ENCODE measurements at regions not wholly inside any gene's neighbourhood (a gene's known extent, or its start where the extent isn't known, plus 50 kb on each side); places are given as distances from the start of the nearest gene placed in this dataset.

GRCh38 chr16:60491273-60491672, 1545.0 kb downstream of the CDH8 start:
- H3K4me3 ChIP-seq (ENCODE audit: low read depth, low read length): no peak overlapping the region
- CTCF ChIA-PET: no interaction called here
- POLR2A ChIA-PET: no interaction called here
- no peaks in the 10 kb centered on the region for H3K27me3 ChIP-seq (ENCODE audit: control insufficient read depth, insufficient read depth, low read length)
- TF ChIP-seq, protein P1, sequence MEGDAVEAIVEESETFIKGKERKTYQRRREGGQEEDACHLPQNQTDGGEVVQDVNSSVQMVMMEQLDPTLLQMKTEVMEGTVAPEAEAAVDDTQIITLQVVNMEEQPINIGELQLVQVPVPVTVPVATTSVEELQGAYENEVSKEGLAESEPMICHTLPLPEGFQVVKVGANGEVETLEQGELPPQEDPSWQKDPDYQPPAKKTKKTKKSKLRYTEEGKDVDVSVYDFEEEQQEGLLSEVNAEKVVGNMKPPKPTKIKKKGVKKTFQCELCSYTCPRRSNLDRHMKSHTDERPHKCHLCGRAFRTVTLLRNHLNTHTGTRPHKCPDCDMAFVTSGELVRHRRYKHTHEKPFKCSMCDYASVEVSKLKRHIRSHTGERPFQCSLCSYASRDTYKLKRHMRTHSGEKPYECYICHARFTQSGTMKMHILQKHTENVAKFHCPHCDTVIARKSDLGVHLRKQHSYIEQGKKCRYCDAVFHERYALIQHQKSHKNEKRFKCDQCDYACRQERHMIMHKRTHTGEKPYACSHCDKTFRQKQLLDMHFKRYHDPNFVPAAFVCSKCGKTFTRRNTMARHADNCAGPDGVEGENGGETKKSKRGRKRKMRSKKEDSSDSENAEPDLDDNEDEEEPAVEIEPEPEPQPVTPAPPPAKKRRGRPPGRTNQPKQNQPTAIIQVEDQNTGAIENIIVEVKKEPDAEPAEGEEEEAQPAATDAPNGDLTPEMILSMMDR (IDR thresholded peaks at IDR 0.05; ENCODE audit: insufficient read depth, low read depth, low read length): no peak
- DNase-seq (ENCODE audit: low read depth): no peak
- H3K36me3 ChIP-seq (ENCODE audit: control insufficient read depth, insufficient read depth, low read length): no peaks in the 10 kb centered on the region

- TF ChIP-seq, protein P1 (IDR thresholded peaks at IDR 0.05; ENCODE audit: insufficient read depth, low read depth, low read length): no peak
- Histone ChIP-seq H3K36me3 (ENCODE audit: control insufficient read depth, insufficient read depth, low read length) (no peaks in the 10 kb centered on the region), H3K27me3 (ENCODE audit: control insufficient read depth, insufficient read depth, low read length) (no peaks in the 10 kb centered on the region), H3K4me3 (ENCODE audit: low read depth, low read length) (no peak overlapping the region)
- ChIA-PET CTCF (no interaction called here), POLR2A (no interaction called here)
- DNase-seq (ENCODE audit: low read depth): no peak
Observed at GRCh38 chr16:60485872-60486489, 1550.3 kb downstream of the CDH8 start.

- H3K36me3 ChIP-seq (ENCODE audit: control insufficient read depth, insufficient read depth, low read length): no peaks in the 10 kb centered on the region
- no peak for DNase-seq (ENCODE audit: low read depth)
- ChIA-PET POLR2A (no interaction called here), CTCF (no interaction called here)
- TF ChIP-seq, protein P1 (IDR thresholded peaks at IDR 0.05; ENCODE audit: insufficient read depth, low read depth, low read length): no peak
- no peaks in the 10 kb centered on the region for H3K27me3 ChIP-seq (ENCODE audit: control insufficient read depth, insufficient read depth, low read length)
- no peak overlapping the region for H3K4me3 ChIP-seq (ENCODE audit: low read depth, low read length)
Observed at GRCh38 chr16:60484901-60485300, 1551.3 kb downstream of the CDH8 start.

GRCh38 chr16:60481591-60481990, 1554.6 kb downstream of the CDH8 start:
- H3K36me3 ChIP-seq (ENCODE audit: control insufficient read depth, insufficient read depth, low read length): no peaks in the 10 kb centered on the region
- no peak for DNase-seq (ENCODE audit: low read depth)
- H3K27me3 ChIP-seq (ENCODE audit: control insufficient read depth, insufficient read depth, low read length): no peaks in the 10 kb centered on the region
- no peak overlapping the region for H3K4me3 ChIP-seq (ENCODE audit: low read depth, low read length)
- TF ChIP-seq, protein P1 (IDR thresholded peaks at IDR 0.05; ENCODE audit: insufficient read depth, low read depth, low read length): no peak
- ChIA-PET CTCF (no interaction called here), POLR2A (no interaction called here)

DNA sequence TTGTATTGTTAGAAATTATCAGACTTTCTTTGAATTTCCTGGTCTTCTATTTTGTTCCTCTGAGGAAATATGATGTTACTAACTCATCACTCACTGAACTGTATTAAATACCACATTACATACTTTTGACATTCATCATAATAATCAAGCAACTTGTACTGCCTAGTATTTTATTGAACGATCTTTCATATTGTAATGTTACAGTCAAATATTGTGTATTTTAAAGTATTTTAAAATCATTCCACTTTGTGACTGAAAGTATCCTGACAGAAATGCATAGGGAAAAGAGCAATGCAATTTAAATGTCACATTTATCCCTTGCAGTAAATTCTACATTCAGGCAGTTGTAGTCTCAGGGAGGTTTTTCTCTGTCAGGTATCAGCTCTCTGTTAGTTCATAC, 1557.4 kb downstream of the CDH8 start:
- DNase-seq (ENCODE audit: low read depth): no peak
- CTCF ChIA-PET: no interaction called here
- H3K4me3 ChIP-seq (ENCODE audit: low read depth, low read length): no peak overlapping the region
- H3K36me3 ChIP-seq (ENCODE audit: control insufficient read depth, insufficient read depth, low read length): no peaks in the 10 kb centered on the region
- POLR2A ChIA-PET: no interaction called here
- TF ChIP-seq, protein P1 (IDR thresholded peaks at IDR 0.05; ENCODE audit: insufficient read depth, low read depth, low read length): no peak
- H3K27me3 ChIP-seq (ENCODE audit: control insufficient read depth, insufficient read depth, low read length): no peaks in the 10 kb centered on the region

Measured in BJ (cell line).